ENCODE measurements at regions not wholly inside any gene's neighbourhood (a gene's known extent, or its start where the extent isn't known, plus 50 kb on each side); places are given as distances from the start of the nearest gene placed in this dataset.

GRCh38 chr7:49344556-49344955, 420.2 kb downstream of the CDC14C start:
- no peak for DNase-seq
- Histone ChIP-seq H3K27ac (no peak overlapping the region), H3K4me1 (no peaks in the 10 kb centered on the region), H3K27me3 (no peaks in the 10 kb centered on the region), H3K9me3 (no peaks in the 10 kb centered on the region), H3K4me3 (no peak overlapping the region), H3K36me3 (no peaks in the 10 kb centered on the region)
- TF ChIP-seq CTCF (IDR thresholded peaks at IDR 0.05) (no peak), POLR2A (IDR thresholded peaks at IDR 0.05) (no peak)

- no peak for TF ChIP-seq POLR2A (IDR thresholded peaks at IDR 0.05)
- no peak for TF ChIP-seq CTCF (IDR thresholded peaks at IDR 0.05)
- no peaks in the 10 kb centered on the region for H3K27me3 ChIP-seq
- H3K36me3 ChIP-seq: no peaks in the 10 kb centered on the region
- H3K9me3 ChIP-seq: no peaks in the 10 kb centered on the region
- H3K27ac ChIP-seq: no peak overlapping the region
- no peak for DNase-seq
- H3K4me1 ChIP-seq: no peaks in the 10 kb centered on the region
- no peak overlapping the region for H3K4me3 ChIP-seq
These were observed 422.0 kb downstream of the CDC14C start for GRCh38 chr7:49346195-49346899.

- TF ChIP-seq CTCF (IDR thresholded peaks at IDR 0.05): no peak
- TF ChIP-seq POLR2A (IDR thresholded peaks at IDR 0.05): no peak
- H3K9me3 ChIP-seq: no peaks in the 10 kb centered on the region
- no peak overlapping the region for H3K4me3 ChIP-seq
- H3K27ac ChIP-seq: no peak overlapping the region
- no peaks in the 10 kb centered on the region for H3K4me1 ChIP-seq
- no peak for DNase-seq
- no peaks in the 10 kb centered on the region for H3K27me3 ChIP-seq
- H3K36me3 ChIP-seq: no peaks in the 10 kb centered on the region
These were observed 406.4 kb upstream of the VWC2 start for GRCh38 chr7:49367072-49367471.

GRCh38 chr7:49371771-49372170, 401.7 kb upstream of the VWC2 start:
- H3K36me3 ChIP-seq: no peaks in the 10 kb centered on the region
- DNase-seq: no peak
- no peak overlapping the region for H3K4me3 ChIP-seq
- H3K27me3 ChIP-seq: no peaks in the 10 kb centered on the region
- H3K27ac ChIP-seq: no peak overlapping the region
- no peaks in the 10 kb centered on the region for H3K9me3 ChIP-seq
- H3K4me1 ChIP-seq: no peaks in the 10 kb centered on the region
- TF ChIP-seq CTCF (IDR thresholded peaks at IDR 0.05): no peak
- TF ChIP-seq POLR2A (IDR thresholded peaks at IDR 0.05): no peak

- DNase-seq: no peak
- H3K27me3 ChIP-seq: no peaks in the 10 kb centered on the region
- H3K36me3 ChIP-seq: no peaks in the 10 kb centered on the region
- no peaks in the 10 kb centered on the region for H3K9me3 ChIP-seq
- H3K4me3 ChIP-seq: no peak overlapping the region
- H3K4me1 ChIP-seq: no peaks in the 10 kb centered on the region
- H3K27ac ChIP-seq: no peak overlapping the region
- TF ChIP-seq POLR2A (IDR thresholded peaks at IDR 0.05): no peak
- TF ChIP-seq CTCF (IDR thresholded peaks at IDR 0.05): no peak
These were observed 396.5 kb upstream of the VWC2 start for GRCh38 chr7:49376817-49377375.
